Subcutaneous abdominal adipose tissue (tissue), 5 donors: ENCODE measurements at regions not wholly inside any gene's neighbourhood (a gene's known extent, or its start where the extent isn't known, plus 50 kb on each side); places are given as distances from the start of the nearest gene placed in this dataset.

Experiments
- H3K27ac ChIP-seq: one replicate; pipeline ENCODE4 v1.7.0; 2013; ENCODE audit warnings: low read depth, mild to moderate bottlenecking, inconsistent platforms, low read length, moderate library complexity
- H3K27me3 ChIP-seq, 5 donors: one replicate each; pipeline ENCODE4 v1.7.0; 2013; ENCODE audit warnings: low read length in 5 of 5, inconsistent platforms in 1 of 5; ENCODE audit not compliant: control insufficient read depth in 5 of 5, insufficient read depth in 4 of 5
- H3K36me3 ChIP-seq, 5 donors: one replicate each; pipeline ENCODE4 v1.7.0; 2013; ENCODE audit warnings: low read length in 5 of 5; ENCODE audit not compliant: control insufficient read depth in 5 of 5, insufficient read depth in 5 of 5
- H3K4me1 ChIP-seq, 5 donors: one replicate each; pipeline ENCODE4 v1.7.0; 2013; ENCODE audit warnings: low read length in 5 of 5, mild to moderate bottlenecking in 3 of 5, moderate library complexity in 1 of 5; ENCODE audit not compliant: control insufficient read depth in 5 of 5, insufficient read depth in 5 of 5
- H3K4me3 ChIP-seq, 5 donors: one replicate each; pipeline ENCODE4 v1.7.0; 2013; ENCODE audit warnings: low read length in 5 of 5, low read depth in 1 of 5
- H3K9ac ChIP-seq, 5 donors: one replicate each; pipeline ENCODE4 v1.7.0; 2013; ENCODE audit warnings: low read length in 5 of 5, mild to moderate bottlenecking in 4 of 5, moderate library complexity in 3 of 5
- H3K9me3 ChIP-seq, 5 donors: one replicate each; pipeline ENCODE4 v1.7.0; 2013; ENCODE audit warnings: low read length in 5 of 5; ENCODE audit not compliant: control insufficient read depth in 5 of 5
- donor health status: healthy.
- donor health status: healthy.
- donor health status: healthy.
- donor health status: healthy.
- donor health status: healthy.

DNA sequence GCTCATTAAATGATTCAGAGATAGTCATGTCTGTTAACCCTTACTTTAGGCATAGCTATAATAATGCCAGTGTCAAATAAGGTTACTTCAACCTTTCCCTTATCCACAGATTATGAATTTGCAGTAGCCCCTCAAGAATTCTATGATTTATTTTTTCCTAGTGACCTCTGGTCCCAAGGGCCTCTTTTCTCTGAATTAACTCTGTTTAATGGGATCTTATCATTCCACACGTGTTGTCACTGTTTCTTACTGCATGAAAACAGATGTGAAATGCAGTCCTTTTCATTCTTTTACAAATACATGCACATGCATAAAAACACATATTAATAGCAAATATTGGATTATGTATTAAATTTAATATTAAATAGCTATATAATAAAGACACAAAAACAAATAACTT is 667.7 kb upstream of the FOXG1 start:
- H3K4me1 ChIP-seq: no peaks in the 10 kb centered on the region
- H3K27ac ChIP-seq: no peak overlapping the region
- H3K9ac ChIP-seq: no peak overlapping the region
- no peaks in the 10 kb centered on the region for H3K27me3 ChIP-seq
- H3K9me3 ChIP-seq: peaks cover 0 to 2% (median 0%) of the 10 kb centered on the region in 5 donors
- no peak overlapping the region for H3K4me3 ChIP-seq
- no peaks in the 10 kb centered on the region for H3K36me3 ChIP-seq

DNA sequence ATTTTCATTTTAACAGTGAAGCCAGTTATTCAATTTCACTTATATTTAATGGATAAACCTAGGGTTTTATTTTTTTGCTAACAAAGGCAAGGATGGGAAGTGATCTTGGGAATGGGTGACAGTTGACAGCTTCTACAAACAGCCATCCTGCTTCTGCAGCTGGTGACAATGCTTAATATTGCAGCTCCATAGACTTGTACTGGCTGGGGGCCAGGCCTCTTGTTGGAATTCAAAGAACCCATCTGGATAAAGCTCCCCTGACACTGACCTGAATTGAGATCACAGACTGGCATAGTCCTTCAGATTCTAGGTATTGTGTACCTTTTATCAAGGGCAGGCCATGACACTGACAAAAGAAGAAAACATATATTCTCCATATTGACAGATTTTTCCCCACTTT is 664.6 kb upstream of the FOXG1 start:
- Histone ChIP-seq H3K9ac (no peak overlapping the region), H3K4me1 (no peaks in the 10 kb centered on the region), H3K4me3 (no peak overlapping the region), H3K36me3 (no peaks in the 10 kb centered on the region), H3K27ac (no peak overlapping the region), H3K9me3 (peaks cover 0 to 2% (median 0%) of the 10 kb centered on the region in 5 donors), H3K27me3 (no peaks in the 10 kb centered on the region)

DNA sequence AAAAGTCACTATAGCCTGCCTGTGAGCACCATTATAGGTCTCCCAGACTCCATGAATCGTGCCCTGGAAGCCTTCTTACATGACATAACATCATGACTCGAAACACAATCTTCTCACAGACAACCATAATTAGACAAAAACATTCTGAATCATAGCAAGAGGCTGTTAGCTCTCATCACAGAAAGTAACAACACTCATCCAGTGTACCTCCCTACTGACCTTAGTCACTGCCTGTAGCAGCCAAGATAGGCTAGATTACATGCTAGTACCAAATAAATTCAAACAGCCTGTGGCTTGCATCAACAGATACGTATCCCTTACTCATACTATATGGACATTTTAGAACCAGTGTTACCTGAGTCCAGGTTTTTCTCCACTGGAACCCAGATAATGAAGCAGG is 663.8 kb upstream of the FOXG1 start:
- Histone ChIP-seq H3K9me3 (peaks cover 0 to 2% (median 0%) of the 10 kb centered on the region in 5 donors), H3K27ac (no peak overlapping the region), H3K4me1 (no peaks in the 10 kb centered on the region), H3K36me3 (no peaks in the 10 kb centered on the region), H3K9ac (no peak overlapping the region), H3K4me3 (no peak overlapping the region), H3K27me3 (no peaks in the 10 kb centered on the region)

DNA sequence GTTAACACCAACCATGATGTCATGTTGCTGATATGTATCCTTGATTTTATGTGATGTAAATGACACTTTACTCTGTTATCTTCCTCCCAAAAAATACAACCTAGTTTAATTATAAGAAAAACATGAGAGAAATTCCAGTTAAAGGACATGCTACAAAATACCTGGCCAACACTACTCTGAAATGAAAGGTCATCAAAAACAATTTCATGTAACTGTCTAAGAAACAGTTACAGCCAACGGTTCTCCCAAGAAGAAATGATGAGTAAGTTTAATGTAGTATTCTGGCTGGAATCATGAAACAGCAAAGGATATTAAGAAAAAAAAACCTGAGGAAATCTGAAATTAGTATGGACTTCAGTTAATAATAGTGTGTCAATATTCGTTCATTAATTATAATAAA is 653.3 kb upstream of the FOXG1 start:
- H3K9me3 ChIP-seq: peaks cover 0 to 6% (median 4%) of the 10 kb centered on the region in 5 donors
- H3K27me3 ChIP-seq: no peaks in the 10 kb centered on the region
- H3K4me1 ChIP-seq: no peaks in the 10 kb centered on the region
- no peak overlapping the region for H3K4me3 ChIP-seq
- no peak overlapping the region for H3K9ac ChIP-seq
- H3K27ac ChIP-seq: no peak overlapping the region
- H3K36me3 ChIP-seq: no peaks in the 10 kb centered on the region

GRCh38 chr14:28116716-28117115 is 649.9 kb upstream of the FOXG1 start:
- Histone ChIP-seq H3K4me3 (no peak overlapping the region), H3K27me3 (no peaks in the 10 kb centered on the region), H3K9ac (no peak overlapping the region), H3K9me3 (peaks cover 0 to 6% (median 4%) of the 10 kb centered on the region in 5 donors), H3K27ac (no peak overlapping the region), H3K36me3 (no peaks in the 10 kb centered on the region), H3K4me1 (no peaks in the 10 kb centered on the region)

- Histone ChIP-seq H3K9me3 (peaks cover 0 to 6% (median 4%) of the 10 kb centered on the region in 5 donors), H3K27me3 (no peaks in the 10 kb centered on the region), H3K36me3 (no peaks in the 10 kb centered on the region), H3K4me1 (no peaks in the 10 kb centered on the region), H3K9ac (no peak overlapping the region), H3K4me3 (no peak overlapping the region), H3K27ac (no peak overlapping the region)
Measured at GRCh38 chr14:28119849-28120248, 646.7 kb upstream of the FOXG1 start.

- Histone ChIP-seq H3K9me3 (peaks cover 0 to 6% (median 4%) of the 10 kb centered on the region in 5 donors), H3K9ac (no peak overlapping the region), H3K36me3 (no peaks in the 10 kb centered on the region), H3K4me1 (no peaks in the 10 kb centered on the region), H3K27me3 (no peaks in the 10 kb centered on the region), H3K4me3 (no peak overlapping the region), H3K27ac (no peak overlapping the region)
Measured at GRCh38 chr14:28120391-28120790, 646.2 kb upstream of the FOXG1 start.

- H3K9me3 ChIP-seq: peaks cover 0 to 3% (median 1%) of the 10 kb centered on the region in 5 donors
- no peak overlapping the region for H3K4me3 ChIP-seq
- no peak overlapping the region for H3K9ac ChIP-seq
- H3K4me1 ChIP-seq: no peaks in the 10 kb centered on the region
- no peak overlapping the region for H3K27ac ChIP-seq
- no peaks in the 10 kb centered on the region for H3K27me3 ChIP-seq
- H3K36me3 ChIP-seq: no peaks in the 10 kb centered on the region
Measured at GRCh38 chr14:28121512-28122297, 644.9 kb upstream of the FOXG1 start.

DNA sequence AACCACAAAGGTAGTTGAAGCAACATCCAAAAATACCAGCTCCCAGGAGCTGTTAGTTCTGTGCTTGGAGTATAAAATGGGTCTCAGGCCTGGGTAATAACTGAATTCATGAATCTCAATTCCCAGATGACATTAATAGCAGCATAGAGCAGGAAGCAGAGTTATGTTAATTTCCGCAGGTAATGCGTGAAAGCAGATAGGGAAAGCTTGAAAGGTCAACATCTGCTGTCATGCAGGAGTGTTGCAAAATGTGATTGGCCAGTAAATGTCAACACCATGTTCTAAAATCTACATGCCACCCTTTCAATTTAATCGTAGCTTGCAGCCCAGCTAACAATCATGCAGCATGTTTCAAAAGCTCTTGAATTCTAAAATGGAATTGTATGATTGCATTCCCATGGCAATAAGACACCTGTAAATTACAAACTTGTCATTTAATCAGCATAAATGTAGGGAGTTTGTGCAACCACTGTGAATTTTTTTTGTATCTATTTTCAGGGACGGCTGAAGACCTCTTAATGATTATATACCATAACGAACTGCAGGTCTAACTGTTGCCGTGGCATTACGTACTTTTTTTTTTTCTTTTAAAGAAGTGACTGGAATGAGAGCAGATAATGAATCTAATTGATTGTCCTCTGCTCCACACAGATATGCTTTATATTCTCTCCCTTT is 635.8 kb upstream of the FOXG1 start:
- no peaks in the 10 kb centered on the region for H3K36me3 ChIP-seq
- no peaks in the 10 kb centered on the region for H3K27me3 ChIP-seq
- no peak overlapping the region for H3K27ac ChIP-seq
- H3K9ac ChIP-seq: no peak overlapping the region
- H3K9me3 ChIP-seq: no peaks in the 10 kb centered on the region
- H3K4me1 ChIP-seq: no peaks in the 10 kb centered on the region
- no peak overlapping the region for H3K4me3 ChIP-seq

DNA sequence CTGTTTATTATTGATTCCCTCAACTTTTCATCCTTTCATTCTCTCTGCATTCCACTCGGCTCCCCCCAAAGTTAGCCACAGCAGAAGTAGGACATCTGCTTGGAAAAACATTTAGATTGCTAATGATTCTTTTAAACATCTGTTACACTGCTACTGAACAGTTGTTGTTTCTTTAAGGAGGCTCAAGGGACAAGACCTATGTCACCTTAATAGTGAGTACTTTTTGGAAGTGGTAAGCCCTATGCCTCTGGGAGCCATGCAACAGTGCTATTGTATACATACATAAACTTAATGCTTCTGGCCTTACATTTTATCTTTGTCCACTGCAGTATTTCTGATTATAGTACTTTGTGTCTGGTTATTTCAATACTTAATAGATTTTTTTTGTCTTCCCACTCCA is 628.2 kb upstream of the FOXG1 start:
- Histone ChIP-seq H3K9ac (no peak overlapping the region), H3K4me3 (no peak overlapping the region), H3K36me3 (no peaks in the 10 kb centered on the region)

More for the DNA sequence above, 628.2 kb upstream of the FOXG1 start:
- H3K9me3 ChIP-seq: no peaks in the 10 kb centered on the region
- H3K27me3 ChIP-seq: no peaks in the 10 kb centered on the region
- H3K27ac ChIP-seq: no peak overlapping the region
- no peaks in the 10 kb centered on the region for H3K4me1 ChIP-seq
